ENCODE measurements at regions not wholly inside any gene's neighbourhood (a gene's known extent, or its start where the extent isn't known, plus 50 kb on each side); places are given as distances from the start of the nearest gene placed in this dataset.

GRCh38 chr2:5052905-5053304, 639.3 kb upstream of the SOX11 start:
- no peak overlapping the region for H3K27ac Mint-ChIP-seq
- H3K4me1 Mint-ChIP-seq, result no peaks in the 10 kb centered on the region
- H3K4me3 Mint-ChIP-seq, result no peak overlapping the region
- no peak for DNase-seq
- CTCF ChIA-PET, result no interaction called here
- peaks cover 5% of the 10 kb centered on the region for H3K9me3 Mint-ChIP-seq
- no peaks in the 10 kb centered on the region for H3K36me3 Mint-ChIP-seq
- no peaks in the 10 kb centered on the region for H3K27me3 Mint-ChIP-seq

- H3K27ac Mint-ChIP-seq, result no peak overlapping the region
- H3K4me3 Mint-ChIP-seq, result no peak overlapping the region
- no peaks in the 10 kb centered on the region for H3K4me1 Mint-ChIP-seq
- CTCF ChIA-PET, result no interaction called here
- no peak for DNase-seq
- H3K27me3 Mint-ChIP-seq, result no peaks in the 10 kb centered on the region
- no peaks in the 10 kb centered on the region for H3K36me3 Mint-ChIP-seq
- peaks cover 3% of the 10 kb centered on the region for H3K9me3 Mint-ChIP-seq
These were observed 634.3 kb upstream of the SOX11 start for GRCh38 chr2:5057891-5058351.

- H3K4me1 Mint-ChIP-seq, result no peaks in the 10 kb centered on the region
- H3K27ac Mint-ChIP-seq, result no peak overlapping the region
- H3K9me3 Mint-ChIP-seq, result peaks cover 10% of the 10 kb centered on the region
- CTCF ChIA-PET, result no interaction called here
- H3K36me3 Mint-ChIP-seq, result no peaks in the 10 kb centered on the region
- no peak overlapping the region for H3K4me3 Mint-ChIP-seq
- DNase-seq, result no peak
- no peaks in the 10 kb centered on the region for H3K27me3 Mint-ChIP-seq
These were observed 631.2 kb upstream of the SOX11 start for GRCh38 chr2:5060956-5061355.

- H3K9me3 Mint-ChIP-seq, result peaks cover 12% of the 10 kb centered on the region
- no peaks in the 10 kb centered on the region for H3K27me3 Mint-ChIP-seq
- CTCF ChIA-PET, result no interaction called here
- H3K4me3 Mint-ChIP-seq, result no peak overlapping the region
- H3K27ac Mint-ChIP-seq, result no peak overlapping the region
- H3K4me1 Mint-ChIP-seq, result no peaks in the 10 kb centered on the region
- H3K36me3 Mint-ChIP-seq, result no peaks in the 10 kb centered on the region
- no peak for DNase-seq
These were observed 627.5 kb upstream of the SOX11 start for GRCh38 chr2:5064687-5065086.

- DNase-seq, result no peak
- Mint-ChIP-seq H3K36me3 (no peaks in the 10 kb centered on the region), H3K9me3 (peaks cover 20% of the 10 kb centered on the region), H3K4me1 (no peaks in the 10 kb centered on the region), H3K27ac (no peak overlapping the region), H3K4me3 (no peak overlapping the region), H3K27me3 (no peaks in the 10 kb centered on the region)
- CTCF ChIA-PET, result no interaction called here
These were observed 624.4 kb upstream of the SOX11 start for GRCh38 chr2:5067816-5068215.

GRCh38 chr2:5070257-5070656, 621.9 kb upstream of the SOX11 start:
- no peaks in the 10 kb centered on the region for H3K36me3 Mint-ChIP-seq
- CTCF ChIA-PET, result no interaction called here
- peaks cover 12% of the 10 kb centered on the region for H3K9me3 Mint-ChIP-seq
- no peak overlapping the region for H3K4me3 Mint-ChIP-seq
- H3K27me3 Mint-ChIP-seq, result no peaks in the 10 kb centered on the region
- H3K4me1 Mint-ChIP-seq, result no peaks in the 10 kb centered on the region
- H3K27ac Mint-ChIP-seq, result no peak overlapping the region
- no peak for DNase-seq

- H3K4me1 Mint-ChIP-seq, result no peaks in the 10 kb centered on the region
- CTCF ChIA-PET, result no interaction called here
- DNase-seq, result no peak
- no peak overlapping the region for H3K27ac Mint-ChIP-seq
- no peaks in the 10 kb centered on the region for H3K36me3 Mint-ChIP-seq
- no peaks in the 10 kb centered on the region for H3K27me3 Mint-ChIP-seq
- H3K9me3 Mint-ChIP-seq, result peaks cover 20% of the 10 kb centered on the region
- H3K4me3 Mint-ChIP-seq, result no peak overlapping the region
These were observed 617.5 kb upstream of the SOX11 start for GRCh38 chr2:5074733-5075132.

GRCh38 chr2:5076599-5076998, 615.6 kb upstream of the SOX11 start:
- H3K9me3 Mint-ChIP-seq, result peaks cover 16% of the 10 kb centered on the region
- CTCF ChIA-PET, result no interaction called here
- no peaks in the 10 kb centered on the region for H3K4me1 Mint-ChIP-seq
- H3K27ac Mint-ChIP-seq, result no peak overlapping the region
- H3K4me3 Mint-ChIP-seq, result no peak overlapping the region
- DNase-seq, result no peak
- no peaks in the 10 kb centered on the region for H3K36me3 Mint-ChIP-seq
- no peaks in the 10 kb centered on the region for H3K27me3 Mint-ChIP-seq

- Mint-ChIP-seq H3K4me3 (no peak overlapping the region), H3K9me3 (peaks cover 14% of the 10 kb centered on the region), H3K36me3 (no peaks in the 10 kb centered on the region), H3K4me1 (no peaks in the 10 kb centered on the region), H3K27me3 (no peaks in the 10 kb centered on the region), H3K27ac (no peak overlapping the region)
- CTCF ChIA-PET, result no interaction called here
- DNase-seq, result no peak
These were observed 614.6 kb upstream of the SOX11 start for GRCh38 chr2:5077479-5078089.

GRCh38 chr2:5083402-5083801, 608.8 kb upstream of the SOX11 start:
- no peak for DNase-seq
- H3K27me3 Mint-ChIP-seq, result no peaks in the 10 kb centered on the region
- no peaks in the 10 kb centered on the region for H3K36me3 Mint-ChIP-seq
- H3K27ac Mint-ChIP-seq, result no peak overlapping the region
- H3K4me1 Mint-ChIP-seq, result no peaks in the 10 kb centered on the region
- no peak overlapping the region for H3K4me3 Mint-ChIP-seq
- CTCF ChIA-PET, result no interaction called here
- peaks cover 12% of the 10 kb centered on the region for H3K9me3 Mint-ChIP-seq

GRCh38 chr2:5089409-5089808, 602.8 kb upstream of the SOX11 start:
- H3K27me3 Mint-ChIP-seq, result no peaks in the 10 kb centered on the region
- H3K4me3 Mint-ChIP-seq, result no peak overlapping the region
- H3K4me1 Mint-ChIP-seq, result no peaks in the 10 kb centered on the region
- no peaks in the 10 kb centered on the region for H3K36me3 Mint-ChIP-seq
- no peak for DNase-seq
- H3K27ac Mint-ChIP-seq, result no peak overlapping the region
- H3K9me3 Mint-ChIP-seq, result peaks cover 7% of the 10 kb centered on the region
- CTCF ChIA-PET, result no interaction called here

- DNase-seq, result no peak
- Mint-ChIP-seq H3K4me1 (no peaks in the 10 kb centered on the region), H3K4me3 (no peak overlapping the region), H3K9me3 (peaks cover 11% of the 10 kb centered on the region), H3K27ac (no peak overlapping the region), H3K36me3 (no peaks in the 10 kb centered on the region), H3K27me3 (no peaks in the 10 kb centered on the region)
- CTCF ChIA-PET, result interaction anchor here (0.7 kb wide), 1 partner anchor 11 kb away, joined by 3 read pairs; no protein-coding TSS in a partner anchor
These were observed 599.1 kb upstream of the SOX11 start for GRCh38 chr2:5093056-5093455.

- no peak for DNase-seq
- no peak overlapping the region for H3K27ac Mint-ChIP-seq
- no peaks in the 10 kb centered on the region for H3K4me1 Mint-ChIP-seq
- H3K36me3 Mint-ChIP-seq, result no peaks in the 10 kb centered on the region
- H3K4me3 Mint-ChIP-seq, result no peak overlapping the region
- peaks cover 11% of the 10 kb centered on the region for H3K9me3 Mint-ChIP-seq
- H3K27me3 Mint-ChIP-seq, result no peaks in the 10 kb centered on the region
- CTCF ChIA-PET, result interaction anchor here (0.7 kb wide), 1 partner anchor 12 kb away, joined by 3 read pairs; no protein-coding TSS in a partner anchor
These were observed 598.7 kb upstream of the SOX11 start for GRCh38 chr2:5093518-5093917.

GRCh38 chr2:5094192-5094591, 598.0 kb upstream of the SOX11 start:
- no peaks in the 10 kb centered on the region for H3K4me1 Mint-ChIP-seq
- no peak overlapping the region for H3K4me3 Mint-ChIP-seq
- no peak for DNase-seq
- no peaks in the 10 kb centered on the region for H3K36me3 Mint-ChIP-seq
- H3K27me3 Mint-ChIP-seq, result no peaks in the 10 kb centered on the region
- no peak overlapping the region for H3K27ac Mint-ChIP-seq
- peaks cover 11% of the 10 kb centered on the region for H3K9me3 Mint-ChIP-seq
- CTCF ChIA-PET, result no interaction called here

GRCh38 chr2:5098286-5098685, 593.9 kb upstream of the SOX11 start:
- no peaks in the 10 kb centered on the region for H3K36me3 Mint-ChIP-seq
- no peak overlapping the region for H3K27ac Mint-ChIP-seq
- no peaks in the 10 kb centered on the region for H3K4me1 Mint-ChIP-seq
- no peaks in the 10 kb centered on the region for H3K27me3 Mint-ChIP-seq
- peaks cover 5% of the 10 kb centered on the region for H3K9me3 Mint-ChIP-seq
- CTCF ChIA-PET, result no interaction called here
- no peak overlapping the region for H3K4me3 Mint-ChIP-seq
- no peak for DNase-seq

GRCh38 chr2:5102823-5103222, 589.4 kb upstream of the SOX11 start:
- peaks cover 2% of the 10 kb centered on the region for H3K9me3 Mint-ChIP-seq
- no peaks in the 10 kb centered on the region for H3K4me1 Mint-ChIP-seq
- CTCF ChIA-PET, result no interaction called here
- no peak for DNase-seq
- H3K4me3 Mint-ChIP-seq, result no peak overlapping the region
- no peaks in the 10 kb centered on the region for H3K36me3 Mint-ChIP-seq
- H3K27ac Mint-ChIP-seq, result no peak overlapping the region
- no peaks in the 10 kb centered on the region for H3K27me3 Mint-ChIP-seq
